Epithelial cell of proximal tubule (primary cell): ENCODE measurements at regions not wholly inside any gene's neighbourhood (a gene's known extent, or its start where the extent isn't known, plus 50 kb on each side); places are given as distances from the start of the nearest gene placed in this dataset.

Experiments
- DNase-seq: peaks from one replicate; pipeline ENCODE4 v3.0.0-alpha.2; 2011; ENCODE audit warnings: low read depth
- H3K4me3 ChIP-seq: 2 replicates; pipeline ENCODE4 v1.5.1; 2011; ENCODE audit warnings: low read depth, mild to moderate bottlenecking, low read length
- TF ChIP-seq, protein P1 (sequence below): conservative IDR thresholded peaks from 2 replicates; pipeline ENCODE4 v1.5.1; 2012; ENCODE audit warnings: low read depth, mild to moderate bottlenecking, low read length

DNA sequence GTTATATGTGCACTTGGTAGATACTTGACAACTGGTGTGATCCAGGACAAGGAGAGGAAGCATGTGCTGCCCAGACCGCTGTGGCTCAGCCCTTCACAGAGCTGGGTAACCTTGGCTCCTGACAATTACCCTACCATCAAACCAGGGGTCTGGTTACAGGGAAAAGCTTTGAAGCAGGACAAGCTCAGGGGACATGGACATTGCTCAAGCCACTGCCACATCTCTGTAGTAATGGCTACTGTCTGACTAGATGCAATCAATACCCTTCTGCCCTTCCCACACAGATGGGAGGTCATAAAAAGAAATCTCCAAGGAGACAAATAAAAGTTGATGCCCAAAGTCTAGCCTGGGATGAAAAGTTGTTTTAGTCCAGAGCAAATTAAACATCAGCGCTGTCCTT lies 577.4 kb downstream of the MED13L start:
- DNase-seq = no peak
- no peak overlapping the region for H3K4me3 ChIP-seq
- TF ChIP-seq, protein P1, sequence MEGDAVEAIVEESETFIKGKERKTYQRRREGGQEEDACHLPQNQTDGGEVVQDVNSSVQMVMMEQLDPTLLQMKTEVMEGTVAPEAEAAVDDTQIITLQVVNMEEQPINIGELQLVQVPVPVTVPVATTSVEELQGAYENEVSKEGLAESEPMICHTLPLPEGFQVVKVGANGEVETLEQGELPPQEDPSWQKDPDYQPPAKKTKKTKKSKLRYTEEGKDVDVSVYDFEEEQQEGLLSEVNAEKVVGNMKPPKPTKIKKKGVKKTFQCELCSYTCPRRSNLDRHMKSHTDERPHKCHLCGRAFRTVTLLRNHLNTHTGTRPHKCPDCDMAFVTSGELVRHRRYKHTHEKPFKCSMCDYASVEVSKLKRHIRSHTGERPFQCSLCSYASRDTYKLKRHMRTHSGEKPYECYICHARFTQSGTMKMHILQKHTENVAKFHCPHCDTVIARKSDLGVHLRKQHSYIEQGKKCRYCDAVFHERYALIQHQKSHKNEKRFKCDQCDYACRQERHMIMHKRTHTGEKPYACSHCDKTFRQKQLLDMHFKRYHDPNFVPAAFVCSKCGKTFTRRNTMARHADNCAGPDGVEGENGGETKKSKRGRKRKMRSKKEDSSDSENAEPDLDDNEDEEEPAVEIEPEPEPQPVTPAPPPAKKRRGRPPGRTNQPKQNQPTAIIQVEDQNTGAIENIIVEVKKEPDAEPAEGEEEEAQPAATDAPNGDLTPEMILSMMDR = no peak

DNA sequence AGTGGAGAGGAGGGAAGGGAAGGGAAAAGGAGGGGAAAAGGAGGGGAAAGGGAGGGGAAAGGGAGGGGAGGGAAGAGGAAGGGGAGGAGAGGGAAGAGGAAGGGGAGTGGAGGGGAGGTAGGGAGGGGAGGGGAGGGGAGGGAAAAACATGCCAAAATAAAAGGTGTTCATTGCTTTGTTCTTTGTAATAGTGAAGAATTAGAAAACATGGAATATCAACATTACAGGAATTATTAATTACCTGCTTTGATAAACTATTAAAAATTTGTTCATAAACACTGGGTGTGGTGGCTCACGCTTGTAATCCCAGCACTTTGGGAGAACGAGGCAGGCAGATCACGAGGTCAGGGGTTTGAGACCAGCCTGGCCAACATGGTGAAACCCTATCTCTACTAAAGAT lies 579.2 kb downstream of the MED13L start:
- DNase-seq = no peak
- TF ChIP-seq, protein P1 = no peak
- H3K4me3 ChIP-seq = no peak overlapping the region

DNA sequence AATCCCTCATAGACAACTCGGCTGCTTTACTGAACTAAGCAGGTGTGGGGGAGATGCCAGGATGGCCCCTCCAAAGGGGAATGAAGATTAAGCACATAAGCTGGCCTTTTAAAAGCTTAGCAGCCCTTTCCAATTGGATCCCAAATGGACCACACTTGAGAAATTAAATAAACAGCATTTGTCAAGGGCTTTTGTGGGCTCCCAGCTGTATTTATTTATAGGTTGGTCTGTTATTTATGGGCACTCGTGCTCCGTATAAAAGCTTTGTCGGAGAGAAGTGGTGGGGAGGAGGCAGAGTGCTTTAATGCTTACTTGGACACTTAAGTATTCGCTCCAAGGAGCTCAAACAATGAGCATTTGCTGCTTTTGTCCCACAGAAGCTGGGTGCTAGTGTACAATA lies 580.2 kb downstream of the MED13L start:
- TF ChIP-seq, protein P1 = no peak
- DNase-seq = no peak
- H3K4me3 ChIP-seq = no peak overlapping the region

DNA sequence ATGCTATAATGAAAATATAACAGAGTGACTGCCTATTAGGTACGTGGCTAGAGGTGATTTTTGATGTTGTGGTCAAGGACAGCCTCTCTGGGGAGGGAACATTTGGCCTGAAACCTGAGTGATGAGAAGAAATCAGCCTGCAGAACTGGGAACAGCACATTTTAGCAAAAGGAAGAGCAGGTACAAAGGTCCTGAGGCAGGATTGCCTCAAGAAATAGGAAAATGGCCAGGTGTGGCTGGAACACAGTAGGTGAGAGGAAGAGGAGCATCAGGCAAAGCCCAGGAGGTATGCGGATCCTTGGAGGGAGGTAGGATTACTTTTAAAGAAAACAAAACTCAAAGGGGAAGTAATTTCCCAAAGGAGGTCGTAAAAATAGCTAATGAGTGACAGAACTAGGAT lies 582.9 kb downstream of the MED13L start:
- H3K4me3 ChIP-seq = no peak overlapping the region
- TF ChIP-seq, protein P1 = no peak
- no peak for DNase-seq

DNA sequence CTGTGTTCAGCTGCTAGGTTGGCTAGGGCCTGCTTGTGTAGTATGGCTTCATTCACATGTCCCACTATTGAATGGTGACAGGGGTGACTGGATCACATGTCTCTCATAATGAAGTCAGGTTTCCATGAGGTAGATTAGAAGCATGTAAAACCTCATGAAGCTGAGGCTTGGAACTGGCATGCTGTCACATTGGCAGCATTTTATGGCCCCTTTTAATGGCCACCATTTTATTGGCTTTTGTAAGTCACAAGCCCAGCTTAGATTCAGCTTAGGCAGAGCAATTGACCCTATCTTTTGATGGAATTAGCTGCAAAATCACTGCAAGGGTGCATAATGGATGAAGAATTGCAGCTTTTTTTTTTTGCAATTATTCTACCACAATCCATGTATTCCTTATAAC lies 583.5 kb downstream of the MED13L start:
- TF ChIP-seq, protein P1 = no peak
- no peak overlapping the region for H3K4me3 ChIP-seq
- DNase-seq = no peak

DNA sequence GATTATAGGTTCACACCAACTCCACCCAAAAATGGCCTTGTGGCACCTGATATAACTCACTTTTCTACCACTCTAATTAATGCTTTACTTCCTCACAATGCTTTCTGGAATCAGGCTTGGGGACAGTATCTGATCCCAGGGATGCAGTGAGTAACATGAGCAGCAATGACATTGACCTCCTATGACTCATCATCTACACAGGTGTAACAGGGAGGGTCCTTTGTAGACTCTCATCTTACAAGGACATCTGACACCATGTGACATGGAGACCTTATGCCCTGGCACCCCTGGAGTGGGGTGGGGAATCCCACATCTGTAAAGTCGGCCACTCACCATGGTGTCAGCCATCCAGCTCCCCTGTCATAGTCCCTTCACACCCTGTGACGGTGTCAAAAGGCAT lies 586.4 kb downstream of the MED13L start:
- no peak overlapping the region for H3K4me3 ChIP-seq
- no peak for DNase-seq
- TF ChIP-seq, protein P1 = no peak

DNA sequence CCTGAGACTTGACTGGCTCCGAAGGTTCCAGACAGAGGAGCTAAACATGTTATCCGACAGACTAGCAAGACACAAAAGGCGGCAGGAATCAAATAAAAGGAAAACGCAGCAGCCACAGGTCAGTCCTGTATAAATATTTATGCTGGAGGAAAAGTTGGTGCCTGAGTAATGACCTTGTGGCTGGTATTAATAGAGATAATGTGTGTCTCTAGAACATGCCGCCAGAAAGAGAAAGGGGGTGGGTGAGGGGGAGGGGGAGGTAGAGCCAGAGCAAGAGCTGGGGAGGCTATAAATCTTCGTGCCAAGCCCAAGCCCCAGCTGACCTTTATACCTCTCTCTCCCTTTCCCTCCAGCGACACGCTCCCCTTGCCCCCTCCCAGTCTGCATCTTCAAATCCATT lies 590.4 kb downstream of the MED13L start:
- H3K4me3 ChIP-seq = no peak overlapping the region
- TF ChIP-seq, protein P1 = no peak
- no peak for DNase-seq
